Trophoblast cell (in vitro differentiated cells and primary cell): ENCODE measurements at regions not wholly inside any gene's neighbourhood (a gene's known extent, or its start where the extent isn't known, plus 50 kb on each side); places are given as distances from the start of the nearest gene placed in this dataset.

ENCODE experiments used
- DNase-seq, 2 donors: peaks; one replicate each; pipeline ENCODE4 v3.0.0-alpha.2; 2016
- H2AFZ ChIP-seq: 2 replicates; pipeline ENCODE4 v1.6.1; 2013; ENCODE audit warnings: low read length, moderate library complexity, mild to moderate bottlenecking; ENCODE audit not compliant: insufficient read depth, poor library complexity
- H2AK5ac ChIP-seq: 2 replicates; pipeline ENCODE4 v1.6.1; 2013; ENCODE audit warnings: mild to moderate bottlenecking, low read length
- H2BK120ac ChIP-seq: 2 replicates; pipeline ENCODE4 v1.6.1; 2013; ENCODE audit warnings: low read length, mild to moderate bottlenecking, moderate library complexity; ENCODE audit not compliant: insufficient read depth, poor library complexity
- H2BK12ac ChIP-seq: 2 replicates; pipeline ENCODE4 v1.6.1; 2013; ENCODE audit warnings: mild to moderate bottlenecking, low read length, moderate library complexity
- H2BK5ac ChIP-seq: 2 replicates; pipeline ENCODE4 v1.6.1; 2013; ENCODE audit warnings: low read length, low read depth, moderate library complexity, mild to moderate bottlenecking; ENCODE audit not compliant: poor library complexity
- H3K14ac ChIP-seq: 2 replicates; pipeline ENCODE4 v1.6.1; 2013; ENCODE audit warnings: mild to moderate bottlenecking, low read length
- H3K18ac ChIP-seq: 2 replicates; pipeline ENCODE4 v1.6.1; 2013; ENCODE audit warnings: mild to moderate bottlenecking, low read length
- H3K23ac ChIP-seq: 2 replicates; pipeline ENCODE4 v1.6.1; 2013; ENCODE audit warnings: low read length
- H3K27ac ChIP-seq: 2 replicates; pipeline ENCODE4 v1.5.1; 2013; ENCODE audit warnings: low read depth, mild to moderate bottlenecking, inconsistent platforms, low read length, moderate library complexity
- H3K27me3 ChIP-seq: 2 replicates; pipeline ENCODE4 v1.6.1; 2013; ENCODE audit warnings: inconsistent platforms, mild to moderate bottlenecking, low read length, moderate library complexity; ENCODE audit not compliant: insufficient read depth
- H3K36me3 ChIP-seq, 2 experiments: 1 replicate in 1 of 2; 2 replicates in 1 of 2; pipeline ENCODE4 v1.6.1; 2013; ENCODE audit warnings: low read length in 2 of 2, mild to moderate bottlenecking in 2 of 2, moderate library complexity in 1 of 2; ENCODE audit not compliant: insufficient read depth in 2 of 2, control insufficient read depth in 1 of 2
- H3K4ac ChIP-seq: 2 replicates; pipeline ENCODE4 v1.6.1; 2013; ENCODE audit warnings: low read depth, mild to moderate bottlenecking, low read length, moderate library complexity
- H3K4me1 ChIP-seq, 2 experiments: 1 replicate in 1 of 2; 2 replicates in 1 of 2; pipeline ENCODE4 v1.6.1; 2013; ENCODE audit warnings: low read length in 2 of 2, mild to moderate bottlenecking in 2 of 2, moderate library complexity in 1 of 2; ENCODE audit not compliant: insufficient read depth in 2 of 2, control insufficient read depth in 1 of 2
- H3K4me2 ChIP-seq: 2 replicates; pipeline ENCODE4 v1.6.1; 2013; ENCODE audit warnings: inconsistent platforms, mild to moderate bottlenecking, low read length, moderate library complexity
- H3K4me3 ChIP-seq: 2 replicates; pipeline ENCODE4 v1.5.1; 2013; ENCODE audit warnings: mild to moderate bottlenecking, low read depth, low read length, inconsistent platforms
- H3K79me1 ChIP-seq: one replicate; pipeline ENCODE4 v1.6.1; 2013; ENCODE audit warnings: low read length
- H3K79me2 ChIP-seq: 2 replicates; pipeline ENCODE4 v1.6.1; 2013; ENCODE audit warnings: low read length, mild to moderate bottlenecking; ENCODE audit not compliant: control insufficient read depth, insufficient read depth, poor library complexity
- H3K9ac ChIP-seq: 2 replicates; pipeline ENCODE4 v1.6.1; 2013; ENCODE audit warnings: mild to moderate bottlenecking, low read length
- H3K9me3 ChIP-seq: 2 replicates; pipeline ENCODE4 v1.6.1; 2013; ENCODE audit warnings: low read depth, mild to moderate bottlenecking, control low read depth, inconsistent platforms, low read length; ENCODE audit not compliant: insufficient read depth
- H4K12ac ChIP-seq: 2 replicates; pipeline ENCODE4 v1.6.1; 2013; ENCODE audit warnings: low read depth, mild to moderate bottlenecking, low read length, moderate library complexity
- H4K8ac ChIP-seq: 2 replicates; pipeline ENCODE4 v1.6.1; 2013; ENCODE audit warnings: low read depth, mild to moderate bottlenecking, low read length, moderate library complexity
- H4K91ac ChIP-seq: one replicate; pipeline ENCODE4 v1.6.1; 2013; ENCODE audit warnings: low read depth, mild to moderate bottlenecking, low read length, moderate library complexity
- WGBS: extraction: QIAGEN DNeasy Blood & Tissue Kit; methylation state at CpG from one replicate; pipeline ENCODE4 v1.1.7; 2013; ENCODE audit warnings: missing lambda C conversion rate; ENCODE audit not compliant: insufficient read length, insufficient coverage; ENCODE audit errors: extremely low coverage; 5-methylcytosine and 5-hydroxymethylcytosine counted together

DNA sequence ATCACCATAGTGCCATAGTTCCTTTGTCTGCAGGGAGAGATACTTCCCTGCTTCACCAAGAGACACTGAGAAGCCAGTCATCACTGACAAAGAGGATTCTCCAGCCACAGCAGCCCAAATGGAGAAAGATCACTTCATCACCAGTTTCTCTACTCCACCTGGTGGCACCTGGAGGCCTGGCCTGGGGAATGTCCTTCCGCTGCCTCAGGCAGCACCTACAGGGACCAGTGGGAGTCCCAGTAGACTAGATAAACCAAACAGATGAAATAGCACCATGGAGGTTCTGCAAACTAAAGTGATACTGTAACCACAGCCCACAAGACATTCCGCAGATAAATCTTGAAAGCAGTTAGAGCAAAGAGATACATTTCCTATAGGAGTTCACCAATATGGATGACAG, 266.5 kb downstream of the C6orf118 start:
- H3K18ac ChIP-seq = no peak overlapping the region
- H3K9me3 ChIP-seq = peaks cover 3% of the 10 kb centered on the region
- H4K8ac ChIP-seq = no peak overlapping the region
- no peak overlapping the region for H2BK120ac ChIP-seq
- H3K9ac ChIP-seq = no peak overlapping the region
- H4K12ac ChIP-seq = no peak overlapping the region
- H3K27me3 ChIP-seq = no peaks in the 10 kb centered on the region
- no peaks in the 10 kb centered on the region for H3K79me2 ChIP-seq
- H3K14ac ChIP-seq = no peak overlapping the region
- H4K91ac ChIP-seq = no peak overlapping the region
- no peaks in the 10 kb centered on the region for H3K4me1 ChIP-seq
- DNase-seq = peak; percentile 74 to 76
- no peak overlapping the region for H3K4me3 ChIP-seq
- H3K23ac ChIP-seq = no peak overlapping the region
- no CpG with 5 or more reads among the region's 2 CpGs for WGBS
- no peak overlapping the region for H3K4me2 ChIP-seq
- H3K36me3 ChIP-seq = no peaks in the 10 kb centered on the region
- H2BK12ac ChIP-seq = no peak overlapping the region
- no peak overlapping the region for H2BK5ac ChIP-seq
- H2AK5ac ChIP-seq = no peak overlapping the region
- H3K79me1 ChIP-seq = no peaks in the 10 kb centered on the region
- no peak overlapping the region for H2AFZ ChIP-seq
- no peak overlapping the region for H3K4ac ChIP-seq
- H3K27ac ChIP-seq = no peak overlapping the region

DNA sequence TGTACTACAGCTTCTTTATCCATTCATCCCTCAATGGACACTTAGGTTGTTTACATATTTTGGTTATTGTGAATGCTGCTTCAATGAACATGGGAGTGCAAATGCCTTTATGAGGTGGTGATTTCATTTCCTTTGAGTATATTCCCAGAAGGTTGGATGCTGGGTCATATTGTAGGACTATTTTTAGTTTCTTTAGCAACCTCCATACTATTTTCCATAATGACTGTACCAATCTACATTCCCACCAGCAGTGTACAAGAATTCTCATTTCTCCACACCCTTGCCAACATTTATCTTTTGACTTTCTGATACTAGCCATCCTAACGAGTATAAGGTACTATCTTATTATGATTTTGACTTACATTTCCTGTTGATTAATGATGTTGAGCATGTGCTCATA, 269.0 kb downstream of the C6orf118 start:
- H2AK5ac ChIP-seq = no peak overlapping the region
- no peak overlapping the region for H3K4ac ChIP-seq
- no peak overlapping the region for H4K8ac ChIP-seq
- no peak for DNase-seq
- no CpG with 5 or more reads among the region's 1 CpG for WGBS
- H3K18ac ChIP-seq = no peak overlapping the region
- H3K79me1 ChIP-seq = no peaks in the 10 kb centered on the region
- H3K4me3 ChIP-seq = no peak overlapping the region
- H3K36me3 ChIP-seq = no peaks in the 10 kb centered on the region
- no peak overlapping the region for H3K14ac ChIP-seq
- no peak overlapping the region for H2AFZ ChIP-seq
- H3K9ac ChIP-seq = no peak overlapping the region
- no peak overlapping the region for H2BK12ac ChIP-seq
- no peaks in the 10 kb centered on the region for H3K27me3 ChIP-seq
- H3K4me2 ChIP-seq = no peak overlapping the region
- H3K23ac ChIP-seq = no peak overlapping the region
- no peak overlapping the region for H2BK5ac ChIP-seq
- H4K91ac ChIP-seq = no peak overlapping the region
- H3K79me2 ChIP-seq = no peaks in the 10 kb centered on the region
- peaks cover 3% of the 10 kb centered on the region for H3K9me3 ChIP-seq
- no peak overlapping the region for H3K27ac ChIP-seq
- H2BK120ac ChIP-seq = no peak overlapping the region
- H3K4me1 ChIP-seq = no peaks in the 10 kb centered on the region
- no peak overlapping the region for H4K12ac ChIP-seq

DNA sequence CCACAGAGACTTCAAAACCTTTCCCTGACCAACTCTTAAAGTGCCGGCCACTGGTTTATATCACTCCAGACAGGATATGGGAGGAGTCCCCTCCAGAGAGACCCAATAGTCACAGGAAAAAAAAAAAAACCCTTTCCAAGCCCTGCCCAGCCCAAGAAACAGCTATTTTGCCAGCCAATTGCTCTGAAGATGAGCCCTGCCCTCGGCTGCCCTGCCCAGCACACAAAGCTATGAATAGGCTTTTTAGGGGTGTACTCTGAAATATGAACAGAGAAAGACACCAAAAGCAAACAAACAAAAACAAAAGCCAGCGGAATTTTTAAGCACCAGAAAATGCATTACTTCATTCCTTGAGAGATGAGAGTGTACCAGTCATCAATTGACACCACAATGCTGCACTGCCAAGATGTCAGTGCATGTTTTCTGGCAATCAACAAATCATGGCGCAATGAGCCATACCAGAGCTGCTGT, 275.1 kb downstream of the C6orf118 start:
- no peak overlapping the region for H2AFZ ChIP-seq
- no peak overlapping the region for H2BK120ac ChIP-seq
- no peak overlapping the region for H3K4me2 ChIP-seq
- no peak overlapping the region for H4K12ac ChIP-seq
- H3K27me3 ChIP-seq = no peaks in the 10 kb centered on the region
- no peak overlapping the region for H3K27ac ChIP-seq
- H3K4me3 ChIP-seq = no peak overlapping the region
- H3K14ac ChIP-seq = no peak overlapping the region
- no peak overlapping the region for H3K18ac ChIP-seq
- no peaks in the 10 kb centered on the region for H3K4me1 ChIP-seq
- H4K91ac ChIP-seq = no peak overlapping the region
- DNase-seq = no peak
- H3K9ac ChIP-seq = no peak overlapping the region
- no peak overlapping the region for H3K23ac ChIP-seq
- H4K8ac ChIP-seq = no peak overlapping the region
- no peak overlapping the region for H3K4ac ChIP-seq
- H3K9me3 ChIP-seq = peaks cover 1% of the 10 kb centered on the region
- H3K79me2 ChIP-seq = no peaks in the 10 kb centered on the region
- H3K79me1 ChIP-seq = no peaks in the 10 kb centered on the region
- no CpG with 5 or more reads among the region's 4 CpGs for WGBS
- no peaks in the 10 kb centered on the region for H3K36me3 ChIP-seq
- no peak overlapping the region for H2BK12ac ChIP-seq
- no peak overlapping the region for H2AK5ac ChIP-seq
- no peak overlapping the region for H2BK5ac ChIP-seq

DNA sequence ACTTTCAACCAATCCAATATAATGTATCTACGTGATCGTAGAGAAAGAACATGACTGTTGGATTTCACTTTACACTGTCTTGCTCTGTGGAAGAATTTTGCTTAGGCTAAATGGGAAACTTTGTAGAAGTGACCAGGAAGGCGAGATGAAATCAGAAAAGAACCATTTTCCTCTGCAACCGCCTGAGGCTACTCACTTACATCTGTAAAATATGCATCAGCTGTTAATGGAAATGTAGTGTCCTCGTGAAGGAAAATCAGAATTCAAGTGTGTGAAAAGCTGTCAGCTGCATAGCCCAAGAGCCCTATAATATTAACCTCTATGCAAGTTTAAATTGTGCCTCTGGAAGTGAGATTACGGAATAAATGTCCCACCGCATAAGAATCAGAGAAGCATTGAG, 277.9 kb downstream of the C6orf118 start:
- no peak overlapping the region for H3K4ac ChIP-seq
- H3K9ac ChIP-seq = no peak overlapping the region
- no CpG with 5 or more reads among the region's 7 CpGs for WGBS
- H3K27me3 ChIP-seq = no peaks in the 10 kb centered on the region
- no peak overlapping the region for H2AFZ ChIP-seq
- H3K4me1 ChIP-seq = no peaks in the 10 kb centered on the region
- no peak overlapping the region for H3K18ac ChIP-seq
- H2BK120ac ChIP-seq = no peak overlapping the region
- H3K4me2 ChIP-seq = no peak overlapping the region
- H4K91ac ChIP-seq = no peak overlapping the region
- H2AK5ac ChIP-seq = no peak overlapping the region
- H3K27ac ChIP-seq = no peak overlapping the region
- H4K12ac ChIP-seq = no peak overlapping the region
- no peak overlapping the region for H3K14ac ChIP-seq
- H3K36me3 ChIP-seq = no peaks in the 10 kb centered on the region
- H3K9me3 ChIP-seq = peaks cover 1% of the 10 kb centered on the region
- no peak overlapping the region for H3K4me3 ChIP-seq
- peak; percentile 13 to 46 for DNase-seq
- no peak overlapping the region for H3K23ac ChIP-seq
- no peaks in the 10 kb centered on the region for H3K79me1 ChIP-seq
- H2BK5ac ChIP-seq = no peak overlapping the region
- H3K79me2 ChIP-seq = no peaks in the 10 kb centered on the region
- no peak overlapping the region for H2BK12ac ChIP-seq
- H4K8ac ChIP-seq = no peak overlapping the region
